GM19463 (cell line): ENCODE measurements at regions not wholly inside any gene's neighbourhood (a gene's known extent, or its start where the extent isn't known, plus 50 kb on each side); places are given as distances from the start of the nearest gene placed in this dataset.

Source experiments
- ATAC-seq: cut with Tn5 transposase; IDR thresholded peaks from one replicate; pipeline ENCODE4 v1.9.1; 2021; ENCODE audit warnings: mild to moderate bottlenecking, moderate library complexity; ENCODE audit not compliant: unreplicated experiment

GRCh38 chr16:86632206-86632605 lies 53.9 kb downstream of the FOXL1 start:
- no peak for ATAC-seq

GRCh38 chr16:86632944-86633343 lies 54.6 kb downstream of the FOXL1 start:
- no peak for ATAC-seq

- ATAC-seq: no peak
Measured at GRCh38 chr16:86634292-86634691, 55.9 kb downstream of the FOXL1 start.

DNA sequence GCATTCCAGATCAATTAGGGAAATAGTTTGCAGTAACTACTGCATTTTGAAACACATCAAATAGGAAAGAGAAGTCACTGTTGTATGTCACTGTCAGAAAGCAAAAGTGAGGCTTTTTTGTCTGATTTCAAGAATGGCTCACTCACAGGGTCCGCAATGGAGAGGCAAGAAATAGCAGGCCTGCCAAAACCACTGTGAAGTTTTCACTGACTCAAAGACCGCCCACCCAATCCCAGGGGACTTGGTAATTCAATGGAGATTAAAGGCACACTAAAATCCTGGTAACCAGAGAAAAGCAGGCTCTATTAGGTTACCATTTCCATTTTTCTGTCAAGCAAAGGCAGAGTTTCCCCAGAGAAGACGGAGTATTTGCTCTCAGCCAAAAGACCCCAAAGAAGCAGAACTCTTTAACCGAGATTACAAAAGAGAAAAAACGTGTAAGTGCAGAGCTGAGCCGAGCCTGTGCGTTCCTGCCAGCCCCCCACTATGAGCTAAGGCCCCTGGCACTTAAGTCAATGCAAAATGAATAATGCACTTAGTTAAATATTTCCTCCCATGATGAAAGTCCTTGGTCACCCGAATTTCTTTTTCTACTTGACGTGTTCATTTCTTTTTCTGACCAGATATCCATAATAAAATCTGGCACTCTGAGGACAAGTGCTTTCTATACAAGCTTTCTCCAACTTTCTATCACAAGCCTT lies 57.0 kb downstream of the FOXL1 start:
- ATAC-seq: no peak

DNA sequence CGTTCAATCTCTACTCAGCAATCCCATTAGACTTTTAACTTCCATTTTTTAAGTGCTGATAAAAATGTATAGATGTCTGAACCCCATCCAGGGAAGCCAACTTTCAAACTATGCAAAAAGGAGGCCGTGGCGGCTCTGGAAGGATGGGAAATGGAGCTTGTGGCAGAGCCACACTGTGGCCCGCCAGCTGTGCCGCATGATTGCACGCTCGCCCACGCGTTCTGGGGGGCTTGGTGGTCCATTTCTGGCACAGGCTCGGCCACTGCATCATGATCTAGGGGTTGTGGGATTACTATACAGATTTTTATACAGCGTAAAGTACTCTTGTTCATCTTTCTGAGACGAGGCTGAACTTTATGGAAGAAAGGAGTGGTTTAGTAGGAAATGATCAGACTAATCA lies 57.6 kb downstream of the FOXL1 start:
- no peak for ATAC-seq

GRCh38 chr16:86637744-86638143 lies 59.4 kb downstream of the FOXL1 start:
- no peak for ATAC-seq

DNA sequence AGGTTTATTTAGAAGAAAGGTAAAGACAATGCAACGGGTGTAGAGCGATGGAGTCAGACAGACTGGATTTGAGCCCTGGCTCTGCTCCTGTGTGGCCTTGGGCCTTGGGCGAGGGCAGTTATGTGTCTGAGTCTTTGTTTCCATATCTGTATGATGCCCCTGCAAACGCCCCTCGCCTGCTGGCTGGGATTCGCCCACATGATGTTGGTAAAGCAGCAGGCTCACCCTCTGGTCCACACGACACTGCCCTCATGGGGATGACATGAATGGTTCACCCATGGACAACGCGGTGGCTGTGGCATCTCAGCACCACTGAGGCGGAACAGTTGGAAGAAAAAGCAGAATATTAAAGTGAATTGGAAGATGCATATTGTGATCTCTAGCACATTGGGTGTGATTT lies 60.3 kb downstream of the FOXL1 start:
- no peak for ATAC-seq

DNA sequence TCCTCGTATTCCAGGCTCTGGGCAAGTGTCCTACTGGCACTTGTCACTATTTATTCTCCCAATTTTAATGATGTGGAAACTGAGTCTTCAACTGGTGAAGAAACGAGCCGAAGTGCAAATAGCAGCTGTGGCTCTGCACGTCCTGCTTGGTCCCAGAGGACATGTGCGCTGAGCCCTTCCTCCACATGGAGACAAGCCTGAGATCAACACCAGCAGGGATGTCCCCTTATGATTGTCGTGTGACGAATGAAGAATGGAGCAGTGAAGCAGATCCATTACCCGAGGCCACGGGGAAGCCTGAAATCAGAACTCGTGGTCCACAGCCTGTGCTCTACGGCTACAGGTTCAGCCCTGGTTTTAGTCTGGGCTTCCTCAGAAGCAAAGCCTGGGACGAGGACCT lies 61.0 kb downstream of the FOXL1 start:
- ATAC-seq: no peak

GRCh38 chr16:86640265-86640843 lies 62.0 kb downstream of the FOXL1 start:
- ATAC-seq: no peak

- no peak for ATAC-seq
Measured at GRCh38 chr16:86642087-86642486, 63.7 kb downstream of the FOXL1 start.

DNA sequence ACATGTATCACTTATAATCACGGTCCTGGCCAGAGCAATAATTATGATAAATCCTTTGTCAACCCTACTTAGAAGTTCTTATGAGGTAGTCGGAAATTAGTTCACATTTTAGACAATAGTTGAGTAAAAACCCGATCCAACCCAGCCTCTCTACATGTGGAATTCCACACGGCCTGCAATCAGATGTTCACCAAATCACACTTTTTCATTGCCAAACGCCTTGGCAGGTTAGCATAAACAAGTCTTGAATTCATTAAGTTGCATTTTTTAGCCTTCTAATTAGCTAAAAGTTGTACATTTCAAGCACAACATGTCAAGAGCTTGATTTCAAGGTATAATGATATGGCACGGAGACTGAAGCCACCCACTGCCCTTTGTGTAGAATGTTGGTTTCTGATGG lies 65.3 kb downstream of the FOXL1 start:
- no peak for ATAC-seq

DNA sequence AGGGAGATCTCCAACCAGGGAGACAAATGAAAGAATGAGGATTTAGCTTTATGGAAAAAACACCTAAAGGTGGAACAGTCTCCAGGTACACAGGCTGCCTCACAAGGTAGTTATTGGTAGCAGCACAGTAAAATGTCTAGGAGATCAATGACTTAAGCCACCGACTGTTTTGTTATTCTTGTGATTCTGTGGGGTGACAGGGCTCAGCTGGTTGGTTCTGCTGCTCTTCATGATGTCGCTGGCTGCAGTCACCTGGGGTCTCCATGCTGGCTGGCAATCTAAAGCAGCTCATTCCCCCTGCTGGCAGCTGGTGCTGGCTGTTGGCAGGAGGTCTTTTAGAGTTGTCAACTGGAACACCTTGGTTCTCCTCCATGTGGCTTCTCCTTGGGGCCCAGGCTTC lies 69.2 kb downstream of the FOXL1 start:
- no peak for ATAC-seq

- ATAC-seq: no peak
Measured at GRCh38 chr16:86649875-86650274, 71.5 kb downstream of the FOXL1 start.

DNA sequence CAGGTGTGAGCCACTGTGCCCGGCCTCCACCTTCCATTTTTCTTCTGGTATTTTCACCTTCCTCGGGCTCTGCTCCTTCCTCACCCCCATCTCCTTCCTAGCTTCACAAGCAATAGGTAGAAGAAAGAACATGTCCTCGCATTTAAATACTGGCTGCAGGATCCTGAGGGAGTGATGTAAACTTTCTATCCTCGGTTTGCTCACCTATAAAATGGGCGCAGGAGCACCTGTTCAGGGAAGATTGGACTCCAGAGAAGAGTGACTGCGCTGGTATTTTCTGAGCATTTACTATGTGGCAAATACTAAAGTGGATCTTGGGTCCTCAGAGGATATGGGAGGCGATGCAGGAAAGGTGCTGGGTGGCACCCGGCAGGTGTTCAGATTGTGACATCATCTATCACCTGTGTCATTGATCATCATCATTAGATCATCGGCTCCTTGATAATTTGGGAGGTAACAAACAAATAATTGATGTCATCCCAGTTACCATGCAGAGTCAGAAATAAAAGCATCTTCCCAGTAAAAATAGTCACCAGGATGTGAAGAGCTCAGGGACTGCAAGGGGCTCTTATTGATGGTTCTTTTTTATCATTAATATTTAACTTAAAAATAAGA lies 72.8 kb downstream of the FOXL1 start:
- ATAC-seq: no peak

- no peak for ATAC-seq
Measured at GRCh38 chr16:86651823-86652222, 73.5 kb downstream of the FOXL1 start.

DNA sequence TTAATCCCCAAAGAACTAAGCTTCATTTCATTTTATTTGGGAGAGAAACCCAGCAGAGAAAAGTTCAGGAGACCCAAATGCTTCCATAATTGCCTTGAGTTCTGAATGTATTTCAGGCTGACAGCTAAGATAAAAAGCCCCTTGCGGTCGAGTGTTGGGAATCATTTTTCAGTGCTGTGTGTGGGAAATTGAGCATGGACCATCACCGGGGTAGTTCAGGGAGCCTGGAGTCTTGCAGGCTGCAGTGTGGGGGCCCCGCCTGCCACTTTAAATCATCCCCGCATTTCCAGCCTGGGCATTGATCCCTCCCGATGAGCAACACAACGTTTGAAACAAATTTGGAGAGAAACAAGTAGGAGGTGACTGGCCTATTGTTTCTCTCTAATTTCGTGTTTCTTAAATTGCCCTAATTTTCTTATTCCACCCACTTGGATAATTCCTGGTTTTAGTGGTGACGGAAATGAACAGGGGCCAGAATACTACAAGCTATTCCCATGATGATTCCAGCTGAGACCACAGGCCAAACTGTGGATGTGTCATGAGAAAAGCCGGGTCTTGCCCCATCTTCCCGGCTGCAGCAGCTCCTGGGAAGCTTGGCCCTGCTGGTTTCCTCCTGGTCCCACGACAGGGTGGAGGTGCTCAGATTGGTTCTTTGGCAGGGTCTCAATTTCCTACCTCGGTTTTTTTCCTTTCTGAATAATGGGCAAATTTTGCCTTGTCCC lies 75.1 kb downstream of the FOXL1 start:
- no peak for ATAC-seq

DNA sequence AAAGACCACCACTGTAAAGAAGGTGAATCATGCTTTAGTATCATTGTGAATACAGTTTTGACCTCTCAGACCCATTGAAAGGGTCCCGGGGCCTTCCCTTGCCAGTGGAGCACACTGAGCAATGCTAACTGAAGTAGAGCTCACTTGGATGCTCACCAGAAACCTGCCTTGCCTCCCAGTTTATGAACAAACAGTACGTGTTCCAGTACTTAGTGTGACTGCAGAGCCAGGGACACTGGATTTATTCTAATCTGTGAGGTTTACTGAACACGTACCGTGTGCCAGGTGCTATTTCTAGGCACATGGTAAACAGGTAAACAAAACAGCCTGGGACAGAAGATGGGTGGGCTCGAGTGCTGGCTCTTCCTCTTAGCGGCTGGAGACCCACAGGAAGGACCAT lies 79.6 kb downstream of the FOXL1 start:
- no peak for ATAC-seq

GRCh38 chr16:86660623-86661022 lies 82.3 kb downstream of the FOXL1 start:
- ATAC-seq: no peak

- no peak for ATAC-seq
Measured at GRCh38 chr16:86661706-86662105, 83.4 kb downstream of the FOXL1 start.

- no peak for ATAC-seq
Measured at GRCh38 chr16:86662195-86662594, 83.8 kb downstream of the FOXL1 start.

- ATAC-seq: no peak
Measured at GRCh38 chr16:86662740-86663139, 84.4 kb downstream of the FOXL1 start.
